Esophagus muscularis mucosa (tissue), 4 donors: ENCODE measurements at regions not wholly inside any gene's neighbourhood (a gene's known extent, or its start where the extent isn't known, plus 50 kb on each side); places are given as distances from the start of the nearest gene placed in this dataset.

Experiments
- CTCF ChIP-seq, 3 experiments: fragments of 200-600 bp in 2 of 3; fragments of 450-650 bp in 1 of 3; sonication (generic) in 2 of 3; IDR thresholded peaks; one replicate each; pipeline ENCODE4 v1.5.1; 2017 to 2019; ENCODE audit warnings: antibody characterized with exemption in 3 of 3, mild to moderate bottlenecking in 2 of 3, moderate library complexity in 1 of 3
- EP300 ChIP-seq: sonication (generic); formaldehyde crosslinking; IDR thresholded peaks from one replicate; pipeline ENCODE4 v1.6.1; 2017; ENCODE audit warnings: antibody characterized with exemption
- POLR2A ChIP-seq: fragments of 450-650 bp; IDR thresholded peaks from one replicate; pipeline ENCODE4 v1.6.1; 2017; ENCODE audit warnings: antibody characterized with exemption, moderate library complexity, mild to moderate bottlenecking, low read depth

- TF ChIP-seq CTCF (IDR thresholded peaks at IDR 0.05) (no peak), POLR2A (no peak), EP300 (no peak)
Measured at GRCh38 chr7:98763441-98763840, 106.4 kb downstream of the TMEM130 start.
